Kidney (tissue), 10 donors: ENCODE measurements at regions not wholly inside any gene's neighbourhood (a gene's known extent, or its start where the extent isn't known, plus 50 kb on each side); places are given as distances from the start of the nearest gene placed in this dataset.
A peak's percentile ranks its signal among the peaks of the same experiment; 100 is the strongest.
"Not testable (repeated sequence)": the region's sequence is repeated elsewhere in the genome, so short reads cannot be mapped to it uniquely, and the experiment has no call there.

Experiments
- DNase-seq, 5 donors: peaks; one replicate each; pipeline ENCODE4 v3.0.0-alpha.2; 2013 to 2020
- FAIRE-seq: peaks from 2 replicates; lab custom pipeline; 2012; peaks lifted over from hg19 to GRCh38; lab: Jason Lieb, UNC
- H3K27ac ChIP-seq, 2 donors: one replicate each; pipeline ENCODE4 v1.7.0; 2013; ENCODE audit warnings: low read depth in 2 of 2, low read length in 2 of 2, inconsistent platforms in 1 of 2
- H3K27me3 ChIP-seq: one replicate; pipeline ENCODE4 v1.7.1; 2013; ENCODE audit warnings: low read length, inconsistent platforms; ENCODE audit not compliant: control insufficient read depth, insufficient read depth
- H3K36me3 ChIP-seq, 3 donors: one replicate each; pipeline versions ENCODE4 v1.7.0 to v1.7.1; 2013; ENCODE audit warnings: low read length in 3 of 3, control low read depth in 1 of 3, inconsistent platforms in 1 of 3; ENCODE audit not compliant: insufficient read depth in 3 of 3, control insufficient read depth in 2 of 3
- H3K4me1 ChIP-seq, 3 donors: one replicate each; pipeline versions ENCODE4 v1.7.0 to v1.7.1; 2013; ENCODE audit warnings: low read length in 3 of 3, inconsistent platforms in 1 of 3, low read depth in 1 of 3; ENCODE audit not compliant: control insufficient read depth in 2 of 3, insufficient read depth in 2 of 3
- H3K4me3 ChIP-seq, 3 donors: one replicate each; pipeline versions ENCODE4 v1.7.0 to v1.8.1; 2013; ENCODE audit warnings: low read length in 3 of 3, control low read depth in 1 of 3, inconsistent platforms in 1 of 3
- H3K9ac ChIP-seq, 3 donors: one replicate each; pipeline versions ENCODE4 v1.7.0 to v1.7.1; 2013; ENCODE audit warnings: low read length in 3 of 3, control low read depth in 1 of 3, inconsistent platforms in 1 of 3
- H3K9me3 ChIP-seq, 3 donors: one replicate each; pipeline versions ENCODE4 v1.7.0 to v1.7.1; 2013; ENCODE audit warnings: low read length in 3 of 3, control low read depth in 1 of 3, inconsistent platforms in 1 of 3; ENCODE audit not compliant: control insufficient read depth in 2 of 3, insufficient read depth in 1 of 3
- intact Hi-C: fragments of 100-400 bp; cut with DNase I; formaldehyde crosslinking; loops from one replicate; pipeline ENCODE4 v1.11.1; 2022
- donor health status: control.
- donor health status: control.
- donor health status: DM: yes; HTN: yes; CAD: no.
- donor health status: Normal renal cell carcinoma (clear cell type).

DNA sequence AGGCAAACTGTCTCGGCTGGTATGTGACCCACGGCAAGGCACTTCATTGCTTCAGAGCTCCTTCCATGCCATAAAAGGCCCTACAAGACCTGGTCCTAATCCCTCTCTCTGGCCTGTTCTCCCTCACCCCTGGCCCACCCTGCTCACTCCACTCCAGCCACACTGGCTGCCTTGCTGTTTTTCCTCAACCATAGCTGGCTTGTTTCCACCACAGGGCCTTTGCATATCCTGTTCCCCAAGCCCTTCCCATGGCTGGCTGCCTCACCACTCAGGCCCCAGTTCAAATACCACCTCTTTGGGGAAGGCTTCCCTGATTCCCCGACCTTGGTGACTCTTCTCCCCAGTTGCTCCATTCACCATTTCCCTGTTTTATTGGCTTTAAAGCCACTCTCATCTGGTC, 230.8 kb upstream of the FRG2C start:
- H3K4me3 ChIP-seq, H3K36me3 ChIP-seq, H3K9me3 ChIP-seq, FAIRE-seq, H3K27me3 ChIP-seq, H3K4me1 ChIP-seq, intact Hi-C loops, H3K9ac ChIP-seq, DNase-seq: not testable (repeated sequence)
- peak overlapping the region in 1 of 2 donors; percentile 37 for H3K27ac ChIP-seq

DNA sequence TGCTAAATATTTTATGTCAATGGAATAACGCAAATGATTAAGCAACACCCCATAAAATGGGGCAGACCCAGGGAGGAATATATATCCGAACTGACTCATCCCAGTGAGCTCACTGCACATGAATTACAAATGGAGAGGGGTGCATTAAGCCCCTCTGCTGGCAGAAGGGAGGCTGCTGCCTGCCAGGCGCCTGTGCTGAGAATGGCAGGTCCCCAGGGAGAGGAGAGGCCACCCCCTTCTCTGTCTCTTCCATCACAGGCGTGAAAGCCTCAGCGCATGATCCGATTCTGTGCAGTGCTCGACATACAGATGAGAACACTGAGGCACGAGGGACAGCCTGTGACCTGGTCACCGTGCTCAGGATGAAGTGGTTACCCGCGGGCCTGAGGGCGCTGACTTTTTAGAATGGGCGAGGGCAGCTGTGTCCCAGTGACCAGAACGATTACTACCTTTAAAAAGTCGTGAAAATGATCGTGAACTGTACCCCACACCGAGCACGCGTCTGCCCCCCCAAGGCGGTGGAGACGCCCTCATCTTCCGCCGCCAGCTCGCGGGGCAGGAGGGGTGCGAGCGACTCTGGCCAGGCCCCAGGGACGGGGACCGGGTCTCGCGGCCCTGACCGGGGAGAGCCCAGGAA, 229.7 kb upstream of the FRG2C start:
- Histone ChIP-seq H3K9ac (peak overlapping the region in 2 of 3 donors; percentile 60 to 65), H3K27ac (peak overlapping the region; percentile 43 to 47), H3K4me3 (peak overlapping the region; percentile 48 to 60 (median 56))
- DNase-seq = peak in 4 of 5 donors; percentile 8 to 73 (median 19)
- intact Hi-C loops, H3K27me3 ChIP-seq, FAIRE-seq, H3K9me3 ChIP-seq, H3K4me1 ChIP-seq, H3K36me3 ChIP-seq: not testable (repeated sequence)

DNA sequence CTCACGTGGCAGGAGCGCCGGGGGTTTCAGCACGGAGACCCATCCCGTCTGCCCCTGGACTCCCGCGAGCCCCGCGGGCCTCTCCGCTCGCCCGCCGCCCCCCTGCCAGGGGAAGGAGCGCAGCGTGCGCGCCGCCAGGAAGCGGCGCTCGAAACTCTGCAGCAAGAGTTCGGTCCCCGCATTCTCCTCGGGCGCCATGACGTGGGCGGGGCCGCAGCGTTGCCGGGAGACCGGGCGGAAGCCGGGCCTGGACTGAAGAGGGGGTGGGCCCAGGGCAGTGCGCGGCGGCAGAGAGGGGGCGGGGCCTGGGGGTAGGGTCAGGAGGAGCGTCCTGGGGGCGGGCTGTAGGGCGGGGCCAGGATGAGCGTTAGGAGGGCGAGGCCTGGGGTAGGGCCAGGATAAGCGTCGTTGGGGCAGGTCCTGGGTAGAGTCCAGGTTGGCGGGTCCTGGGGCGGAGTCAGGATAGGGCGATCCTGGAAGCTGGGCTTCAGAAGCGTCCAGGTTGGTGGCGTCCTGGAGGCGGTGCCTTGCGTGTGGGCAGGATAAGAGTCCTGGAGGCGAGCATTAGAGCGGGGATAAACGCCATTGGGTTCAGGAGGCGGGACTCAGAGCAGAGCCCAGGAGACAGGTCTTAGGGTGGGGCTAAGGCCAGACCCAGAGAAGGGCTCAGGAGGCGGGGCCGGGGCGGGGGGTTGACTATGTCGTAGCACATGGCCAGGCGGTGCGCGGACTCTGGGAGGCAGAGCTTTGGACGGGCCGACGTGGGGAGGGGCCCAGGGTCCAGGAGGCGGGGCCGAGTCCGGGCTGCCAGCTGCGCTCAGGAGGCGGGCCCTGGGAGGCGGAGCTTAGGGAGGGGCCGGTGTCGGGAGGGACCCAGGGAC, 229.0 kb upstream of the FRG2C start:
- H3K4me1 ChIP-seq, H3K27me3 ChIP-seq, H3K36me3 ChIP-seq, H3K9me3 ChIP-seq, intact Hi-C loops: not testable (repeated sequence)
- Histone ChIP-seq H3K27ac (peak overlapping the region; percentile 80), H3K4me3 (peak overlapping the region; percentile 56 to 77 (median 69)), H3K9ac (peak overlapping the region in 2 of 3 donors; percentile 47 to 65)
- DNase-seq (peak; percentile 98 to 100 (median 98)), FAIRE-seq (peak; percentile 92)

DNA sequence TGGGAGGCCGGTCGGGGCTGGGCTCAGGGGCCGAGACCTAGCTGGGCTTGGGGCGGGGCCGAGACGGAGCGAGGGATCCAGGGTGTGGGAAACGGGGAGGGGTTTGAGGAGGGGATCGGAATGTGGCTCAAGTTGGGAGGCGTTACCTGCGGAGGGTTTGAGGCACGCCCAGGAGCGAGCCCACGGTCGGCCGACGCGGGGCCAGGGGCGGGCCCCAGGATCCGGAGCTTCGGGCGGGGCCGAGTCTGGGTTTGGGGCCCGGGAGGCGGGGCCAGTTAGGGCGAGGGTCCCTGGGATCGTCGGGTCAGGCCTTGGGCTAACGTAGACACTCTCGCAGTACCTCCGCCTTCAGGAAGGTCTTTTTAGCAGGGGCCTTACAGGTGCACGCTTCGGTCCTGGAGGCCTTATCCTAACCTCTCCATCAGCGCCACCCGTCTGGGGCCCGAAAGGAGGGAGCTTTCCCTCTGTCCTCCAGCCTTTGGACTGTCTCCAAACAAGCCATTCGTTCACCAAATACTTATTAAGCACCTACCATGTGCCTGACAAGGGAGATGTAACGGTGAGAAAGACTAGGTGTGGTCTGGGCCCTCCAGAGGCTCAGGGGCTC, 228.2 kb upstream of the FRG2C start:
- peak overlapping the region; percentile 40 to 69 (median 47) for H3K9ac ChIP-seq
- H3K27me3 ChIP-seq, H3K9me3 ChIP-seq, H3K4me1 ChIP-seq, intact Hi-C loops, H3K36me3 ChIP-seq, FAIRE-seq: not testable (repeated sequence)
- peak overlapping the region; percentile 55 to 78 (median 77) for H3K4me3 ChIP-seq
- DNase-seq = peak in 3 of 5 donors; percentile 87 to 95 (median 91)
- H3K27ac ChIP-seq = peak overlapping the region; percentile 60 to 80

DNA sequence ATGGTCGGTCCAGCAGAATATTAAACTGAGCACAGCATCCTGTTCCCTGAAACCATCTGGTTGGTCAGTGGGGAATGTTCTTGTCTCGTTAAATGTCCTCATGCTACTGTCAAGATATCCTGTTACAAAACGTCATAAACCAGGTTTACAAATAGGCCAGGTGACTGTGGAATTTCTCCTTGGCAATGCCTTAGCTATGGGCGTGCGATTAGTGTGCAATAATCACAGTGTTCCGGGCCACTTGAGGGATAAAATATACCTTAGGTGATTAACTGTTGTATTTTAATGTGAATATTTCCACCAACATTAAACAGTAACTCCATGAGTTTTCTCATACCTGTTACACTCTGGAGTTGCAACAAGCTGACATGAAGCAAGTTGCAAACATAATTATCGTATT, 223.1 kb upstream of the FRG2C start:
- H3K27ac ChIP-seq, intact Hi-C loops, H3K27me3 ChIP-seq, H3K4me1 ChIP-seq, H3K4me3 ChIP-seq, H3K9me3 ChIP-seq, DNase-seq, H3K36me3 ChIP-seq, H3K9ac ChIP-seq, FAIRE-seq: not testable (repeated sequence)

DNA sequence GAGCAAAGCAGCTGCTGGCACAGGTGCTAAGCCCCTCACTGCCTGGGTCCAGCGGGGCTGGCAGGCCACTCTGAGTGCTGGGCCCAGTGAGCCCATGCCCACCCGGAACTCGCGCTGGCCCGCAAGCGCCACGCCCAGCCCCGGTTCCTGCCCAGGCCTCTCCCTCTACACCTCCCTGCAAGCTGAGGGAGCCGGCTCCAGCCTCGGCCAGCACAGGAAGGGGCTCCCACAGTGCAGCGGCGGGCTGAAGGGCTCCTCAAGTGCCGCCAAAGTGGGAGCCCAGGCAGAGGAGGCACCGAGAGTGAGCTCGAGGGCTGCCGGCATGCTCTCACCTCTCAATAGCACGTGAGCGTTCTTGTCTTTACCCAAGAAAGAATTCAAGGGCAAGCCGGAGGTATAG, 219.5 kb upstream of the FRG2C start:
- DNase-seq, intact Hi-C loops, H3K9ac ChIP-seq, H3K4me1 ChIP-seq, H3K36me3 ChIP-seq, H3K9me3 ChIP-seq, H3K27ac ChIP-seq, FAIRE-seq, H3K4me3 ChIP-seq, H3K27me3 ChIP-seq: not testable (repeated sequence)

DNA sequence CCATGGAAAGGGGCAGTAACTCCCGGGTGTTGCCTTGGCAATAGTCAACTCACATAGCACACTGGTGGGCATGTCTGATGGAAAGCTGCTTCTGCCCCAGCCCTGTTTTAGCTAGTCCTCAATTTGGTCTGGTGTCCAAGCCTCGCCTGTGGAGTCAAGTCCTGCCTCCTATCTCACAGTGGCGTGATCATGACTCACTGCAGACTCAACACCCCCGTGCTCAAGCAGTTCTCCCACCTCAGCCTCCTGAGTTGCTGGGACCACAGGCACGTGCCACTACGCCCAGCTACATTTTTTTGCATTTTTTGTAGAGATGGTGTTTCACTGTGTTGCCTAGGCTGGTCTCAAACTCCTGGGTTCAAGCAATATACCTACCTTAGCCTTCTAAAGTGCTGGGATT, 218.9 kb upstream of the FRG2C start:
- FAIRE-seq, H3K4me1 ChIP-seq, H3K9me3 ChIP-seq, H3K27me3 ChIP-seq, H3K4me3 ChIP-seq, H3K9ac ChIP-seq, H3K36me3 ChIP-seq, H3K27ac ChIP-seq, DNase-seq, intact Hi-C loops: not testable (repeated sequence)

DNA sequence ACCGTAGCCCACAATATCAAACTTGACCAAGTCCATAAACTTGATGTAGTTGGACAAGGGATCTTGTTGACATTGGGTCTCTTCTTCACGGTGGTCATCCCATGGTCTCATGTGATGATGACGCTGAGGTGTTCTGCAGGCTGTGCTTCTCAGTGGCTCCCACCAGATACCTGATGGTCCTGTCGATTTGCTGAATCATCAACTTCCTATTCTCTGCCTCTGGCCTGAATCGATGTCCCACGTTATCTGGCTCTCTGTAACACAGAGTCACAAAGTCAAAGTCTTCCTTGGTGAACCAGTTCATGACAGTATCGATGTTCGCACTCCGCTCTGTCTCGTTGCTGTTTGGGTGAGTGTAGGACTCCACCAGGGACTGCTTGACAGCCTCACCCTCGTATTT, 217.2 kb upstream of the FRG2C start:
- H3K9me3 ChIP-seq, H3K27me3 ChIP-seq, H3K36me3 ChIP-seq, H3K27ac ChIP-seq, H3K9ac ChIP-seq, H3K4me1 ChIP-seq, H3K4me3 ChIP-seq, intact Hi-C loops, DNase-seq, FAIRE-seq: not testable (repeated sequence)
